OCI-LY7 (cell line): ENCODE measurements at regions not wholly inside any gene's neighbourhood (a gene's known extent, or its start where the extent isn't known, plus 50 kb on each side); places are given as distances from the start of the nearest gene placed in this dataset.

Experiments used
- BruUV-seq: library from RNA; stranded (reverse); fragments of 400-500 nt; replicated peaks from 2 replicates; lab custom pipeline; 2021; lab: Mats Ljungman, UMichigan
- CTCF ChIA-PET: fragments of 300-600 bp; sonication (Branson Sonifier 250); formaldehyde crosslinking; loops from one replicate; lab custom pipeline; 2022; ENCODE audit warnings: antibody characterized with exemption; ENCODE audit not compliant: unreplicated experiment; lab: Charles Lee
- POLR2A ChIA-PET: fragments of 300-600 bp; sonication (Branson Sonifier 250); formaldehyde crosslinking; loops from one replicate; lab custom pipeline; 2022; ENCODE audit warnings: antibody characterized with exemption; lab: Charles Lee
- DNase-seq: peaks from one replicate; pipeline ENCODE4 v3.0.0-alpha.2; 2015; ENCODE audit warnings: low spot score
- H2AFZ ChIP-seq: fragments of 200-600 bp; sonication (generic), shearing (Covaris generic); 2 replicates; pipeline ENCODE4 v1.6.1; 2014; ENCODE audit warnings: mild to moderate bottlenecking, antibody characterized with exemption, low read length, moderate library complexity
- H3K27ac ChIP-seq: fragments of 200-600 bp; sonication (generic); 2 replicates; pipeline ENCODE4 v1.5.1; 2014; ENCODE audit warnings: mixed run types, low read depth, mild to moderate bottlenecking, moderate library complexity, low read length, inconsistent platforms; ENCODE audit not compliant: poor library complexity, severe bottlenecking
- H3K36me3 ChIP-seq: fragments of 200-600 bp; sonication (generic); 2 replicates; pipeline ENCODE4 v1.6.1; 2014; ENCODE audit warnings: mild to moderate bottlenecking, antibody characterized with exemption, low read length, moderate library complexity, mixed read lengths; ENCODE audit not compliant: insufficient read depth
- H3K4me1 ChIP-seq: fragments of 200-600 bp; sonication (generic); 2 replicates; pipeline ENCODE4 v1.5.1; 2014; ENCODE audit warnings: mild to moderate bottlenecking, low read length; ENCODE audit not compliant: insufficient read depth, poor library complexity, severe bottlenecking
- H3K4me2 ChIP-seq: fragments of 200-600 bp; sonication (generic); 2 replicates; pipeline ENCODE4 v1.6.1; 2014; ENCODE audit warnings: mild to moderate bottlenecking, low read length
- H3K4me3 ChIP-seq: fragments of 200-600 bp; sonication (generic); 2 replicates; pipeline ENCODE4 v1.5.1; 2014; ENCODE audit warnings: mild to moderate bottlenecking, low read depth, low read length; ENCODE audit not compliant: poor library complexity, severe bottlenecking
- H3K79me2 ChIP-seq: fragments of 200-600 bp; sonication (generic); 2 replicates; pipeline ENCODE4 v1.6.1; 2016; ENCODE audit warnings: low read depth, mild to moderate bottlenecking, low read length, moderate library complexity, mixed read lengths; ENCODE audit not compliant: insufficient read depth
- H3K9me2 ChIP-seq: fragments of 200-600 bp; sonication (generic); 2 replicates; pipeline ENCODE4 v1.6.1; 2016; ENCODE audit warnings: mild to moderate bottlenecking, low read length, mixed read lengths; ENCODE audit not compliant: insufficient read depth
- H3K9me3 ChIP-seq: fragments of 200-600 bp; sonication (generic); 2 replicates; pipeline ENCODE4 v1.6.1; 2014; ENCODE audit warnings: mild to moderate bottlenecking, mixed run types, low read length, mixed read lengths
- H4K20me1 ChIP-seq: fragments of 200-600 bp; sonication (generic); 2 replicates; pipeline ENCODE4 v1.6.1; 2014; ENCODE audit warnings: mild to moderate bottlenecking, antibody characterized with exemption, low read length, moderate library complexity, mixed read lengths; ENCODE audit not compliant: insufficient read depth
- EZH2phosphoT487 ChIP-seq: fragments of 200-600 bp; sonication (generic); IDR thresholded peaks from 2 replicates; pipeline ENCODE4 v1.6.1; 2018; ENCODE audit warnings: low read depth, borderline replicate concordance, mild to moderate bottlenecking, mixed run types, antibody characterized with exemption, low read length, moderate library complexity, mixed read lengths
- intact Hi-C: fragments of 100-400 bp; cut with micrococcal nuclease; formaldehyde crosslinking; loops from one replicate; pipeline ENCODE4 v1.10.0; 2022; ENCODE audit not compliant: unreplicated experiment
- TF ChIP-seq, protein P1 (sequence below): fragments of 200-600 bp; sonication (generic); conservative IDR thresholded peaks from 2 replicates; pipeline ENCODE4 v1.5.1; 2014; ENCODE audit warnings: mild to moderate bottlenecking, antibody characterized with exemption, low read length, moderate library complexity, mixed read lengths

DNA sequence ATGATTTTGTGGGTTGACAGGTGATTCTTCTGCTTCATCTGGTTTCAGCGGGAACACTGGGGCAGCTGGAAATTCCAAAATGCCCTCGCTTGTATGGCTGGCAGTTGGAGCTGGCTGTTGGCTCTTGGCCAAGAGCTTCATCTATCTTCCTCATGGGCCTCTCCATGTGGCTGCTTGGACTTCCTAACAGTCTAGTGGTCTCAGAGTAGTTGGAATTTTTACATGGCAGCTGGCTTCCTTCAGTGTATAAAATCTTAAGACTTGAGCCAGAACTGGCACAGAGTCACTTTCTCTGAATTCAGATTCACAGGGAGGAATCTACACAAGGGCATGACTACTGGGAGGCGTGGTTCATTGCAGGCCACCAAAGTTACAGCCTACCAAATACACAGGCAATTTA, 204.9 kb upstream of the RMST start:
- POLR2A ChIA-PET, result interaction anchor here (1.0 kb wide), 1 partner anchor 10 kb away, joined by 3 read pairs; no protein-coding TSS in a partner anchor
- no peaks in the 10 kb centered on the region for H3K79me2 ChIP-seq

DNA sequence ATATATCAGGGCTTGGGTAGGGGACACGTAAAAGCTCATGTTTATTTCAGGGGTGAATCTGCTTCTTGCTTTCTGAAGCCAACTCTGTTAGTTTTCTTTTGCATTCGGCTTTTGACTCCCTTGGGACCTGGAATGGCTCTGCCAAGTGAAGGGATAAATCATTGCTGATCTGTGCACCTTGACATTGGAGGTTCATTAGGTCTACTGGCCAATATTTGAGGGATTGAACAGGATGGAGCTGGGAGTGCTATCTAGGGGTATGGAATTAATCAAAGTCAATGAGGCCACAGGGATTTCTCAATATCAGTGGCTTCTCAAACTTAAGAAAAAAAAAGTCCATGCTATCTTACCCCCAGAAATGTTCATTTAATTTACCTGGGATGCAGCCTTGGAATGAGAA, 203.5 kb upstream of the RMST start:
- no peak for TF ChIP-seq EZH2phosphoT487
- TF ChIP-seq, protein P1, sequence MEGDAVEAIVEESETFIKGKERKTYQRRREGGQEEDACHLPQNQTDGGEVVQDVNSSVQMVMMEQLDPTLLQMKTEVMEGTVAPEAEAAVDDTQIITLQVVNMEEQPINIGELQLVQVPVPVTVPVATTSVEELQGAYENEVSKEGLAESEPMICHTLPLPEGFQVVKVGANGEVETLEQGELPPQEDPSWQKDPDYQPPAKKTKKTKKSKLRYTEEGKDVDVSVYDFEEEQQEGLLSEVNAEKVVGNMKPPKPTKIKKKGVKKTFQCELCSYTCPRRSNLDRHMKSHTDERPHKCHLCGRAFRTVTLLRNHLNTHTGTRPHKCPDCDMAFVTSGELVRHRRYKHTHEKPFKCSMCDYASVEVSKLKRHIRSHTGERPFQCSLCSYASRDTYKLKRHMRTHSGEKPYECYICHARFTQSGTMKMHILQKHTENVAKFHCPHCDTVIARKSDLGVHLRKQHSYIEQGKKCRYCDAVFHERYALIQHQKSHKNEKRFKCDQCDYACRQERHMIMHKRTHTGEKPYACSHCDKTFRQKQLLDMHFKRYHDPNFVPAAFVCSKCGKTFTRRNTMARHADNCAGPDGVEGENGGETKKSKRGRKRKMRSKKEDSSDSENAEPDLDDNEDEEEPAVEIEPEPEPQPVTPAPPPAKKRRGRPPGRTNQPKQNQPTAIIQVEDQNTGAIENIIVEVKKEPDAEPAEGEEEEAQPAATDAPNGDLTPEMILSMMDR, result no peak
- CTCF ChIA-PET, result no interaction called here
- Histone ChIP-seq H3K4me3 (no peak overlapping the region), H3K9me2 (no peaks in the 10 kb centered on the region), H2AFZ (no peak overlapping the region), H3K79me2 (no peaks in the 10 kb centered on the region), H3K36me3 (no peaks in the 10 kb centered on the region), H4K20me1 (no peaks in the 10 kb centered on the region), H3K9me3 (no peaks in the 10 kb centered on the region), H3K4me2 (no peak overlapping the region), H3K27ac (no peak overlapping the region), H3K4me1 (no peaks in the 10 kb centered on the region)
- DNase-seq, result no peak
- no TSS peak for BruUV-seq
- POLR2A ChIA-PET, result no interaction called here
- intact Hi-C loops, result no loop called here

More for the DNA sequence above, 204.9 kb upstream of the RMST start:
- H3K9me3 ChIP-seq, result no peaks in the 10 kb centered on the region
- DNase-seq, result no peak
- H3K4me2 ChIP-seq, result no peak overlapping the region
- CTCF ChIA-PET, result interaction anchor here (0.5 kb wide), 1 partner anchor 113 kb away, joined by 3 read pairs; no protein-coding TSS in a partner anchor
- TF ChIP-seq, protein P1, result no peak
- TF ChIP-seq EZH2phosphoT487, result no peak
- H3K4me3 ChIP-seq, result no peak overlapping the region
- intact Hi-C loops, result no loop called here
- no peak overlapping the region for H2AFZ ChIP-seq
- no TSS peak for BruUV-seq
- no peaks in the 10 kb centered on the region; the same call in 1 of the 2 replicates for H3K9me2 ChIP-seq
- no peaks in the 10 kb centered on the region for H3K36me3 ChIP-seq
- H3K4me1 ChIP-seq, result no peaks in the 10 kb centered on the region
- H4K20me1 ChIP-seq, result no peaks in the 10 kb centered on the region
- H3K27ac ChIP-seq, result no peak overlapping the region

DNA sequence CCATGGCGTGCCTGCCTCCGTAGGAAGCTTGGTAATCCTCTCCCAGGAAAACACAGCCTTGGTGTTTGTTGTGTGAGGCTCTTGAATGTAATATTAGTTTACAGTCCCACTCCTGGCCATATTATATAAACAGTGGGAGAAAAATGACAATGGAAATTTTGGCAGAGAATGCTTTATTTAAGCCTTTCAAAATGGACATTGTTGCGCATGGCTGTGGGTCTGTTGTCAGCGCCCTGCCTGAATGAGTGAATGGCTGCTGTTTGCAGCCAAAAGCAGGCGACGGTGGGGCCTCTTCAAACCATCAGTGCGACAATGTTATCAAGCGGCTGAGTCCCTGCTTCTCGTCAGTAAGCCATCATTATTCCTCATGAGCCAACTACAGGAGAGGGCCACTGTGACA, 201.8 kb upstream of the RMST start:
- ChIA-PET CTCF (no interaction called here), POLR2A (no interaction called here)
- no peaks in the 10 kb centered on the region for H3K9me2 ChIP-seq
- H3K79me2 ChIP-seq, result no peaks in the 10 kb centered on the region
- no peaks in the 10 kb centered on the region for H3K36me3 ChIP-seq
- no peak overlapping the region for H3K4me2 ChIP-seq
- DNase-seq, result no peak
- no peaks in the 10 kb centered on the region for H4K20me1 ChIP-seq
- no TSS peak for BruUV-seq
- H3K4me1 ChIP-seq, result no peaks in the 10 kb centered on the region
- H2AFZ ChIP-seq, result no peak overlapping the region
- H3K9me3 ChIP-seq, result no peaks in the 10 kb centered on the region
- intact Hi-C loops, result no loop called here
- H3K4me3 ChIP-seq, result no peak overlapping the region
- TF ChIP-seq EZH2phosphoT487, result no peak
- TF ChIP-seq, protein P1, result no peak
- H3K27ac ChIP-seq, result no peak overlapping the region
